ENCODE measurements at regions not wholly inside any gene's neighbourhood (a gene's known extent, or its start where the extent isn't known, plus 50 kb on each side); places are given as distances from the start of the nearest gene placed in this dataset.

- H3K27ac ChIP-seq: no peak overlapping the region
Measured at GRCh38 chr12:82124711-82125380, 233.3 kb downstream of the CCDC59 start.

GRCh38 chr12:82121545-82121944, 236.6 kb downstream of the CCDC59 start:
- H3K9me3 ChIP-seq: no peaks in the 10 kb centered on the region
- DNase-seq: no peak
- H3K4me3 ChIP-seq: no peak overlapping the region
- no peak for TF ChIP-seq CTCF (IDR thresholded peaks at IDR 0.05)
- TF ChIP-seq POLR2A (IDR thresholded peaks at IDR 0.05): no peak
- H3K4me1 ChIP-seq: no peaks in the 10 kb centered on the region
- H3K27me3 ChIP-seq: no peaks in the 10 kb centered on the region
- no peak overlapping the region for H3K27ac ChIP-seq
- H3K36me3 ChIP-seq: no peaks in the 10 kb centered on the region

More at GRCh38 chr12:82124711-82125380, 233.3 kb downstream of the CCDC59 start:
- H3K4me1 ChIP-seq: no peaks in the 10 kb centered on the region
- TF ChIP-seq POLR2A (IDR thresholded peaks at IDR 0.05) (no peak), CTCF (IDR thresholded peaks at IDR 0.05) (no peak)
- H3K36me3 ChIP-seq: no peaks in the 10 kb centered on the region
- no peaks in the 10 kb centered on the region for H3K9me3 ChIP-seq
- no peak overlapping the region for H3K4me3 ChIP-seq
- no peaks in the 10 kb centered on the region for H3K27me3 ChIP-seq
- no peak for DNase-seq

GRCh38 chr12:82120901-82121300, 237.3 kb downstream of the CCDC59 start:
- no peaks in the 10 kb centered on the region for H3K36me3 ChIP-seq
- TF ChIP-seq CTCF (IDR thresholded peaks at IDR 0.05) (no peak), POLR2A (IDR thresholded peaks at IDR 0.05) (no peak)
- DNase-seq: no peak
- no peaks in the 10 kb centered on the region for H3K9me3 ChIP-seq
- H3K27me3 ChIP-seq: no peaks in the 10 kb centered on the region
- H3K4me1 ChIP-seq: no peaks in the 10 kb centered on the region
- no peak overlapping the region for H3K27ac ChIP-seq
- H3K4me3 ChIP-seq: no peak overlapping the region

- H3K27me3 ChIP-seq: no peaks in the 10 kb centered on the region
- DNase-seq: no peak
- TF ChIP-seq POLR2A (IDR thresholded peaks at IDR 0.05): no peak
- TF ChIP-seq CTCF (IDR thresholded peaks at IDR 0.05): no peak
Measured at GRCh38 chr12:82109243-82109642, 248.9 kb downstream of the CCDC59 start.

GRCh38 chr12:82108615-82109014, 249.6 kb downstream of the CCDC59 start:
- Histone ChIP-seq H3K9me3 (no peaks in the 10 kb centered on the region), H3K36me3 (no peaks in the 10 kb centered on the region), H3K27ac (no peak overlapping the region), H3K4me3 (no peak overlapping the region), H3K4me1 (no peaks in the 10 kb centered on the region), H3K27me3 (no peaks in the 10 kb centered on the region)
- DNase-seq: no peak
- TF ChIP-seq POLR2A (IDR thresholded peaks at IDR 0.05): no peak
- TF ChIP-seq CTCF (IDR thresholded peaks at IDR 0.05): no peak

More at GRCh38 chr12:82109243-82109642, 248.9 kb downstream of the CCDC59 start:
- H3K9me3 ChIP-seq: no peaks in the 10 kb centered on the region
- no peak overlapping the region for H3K4me3 ChIP-seq
- no peak overlapping the region for H3K27ac ChIP-seq
- H3K36me3 ChIP-seq: no peaks in the 10 kb centered on the region
- no peaks in the 10 kb centered on the region for H3K4me1 ChIP-seq

- no peak overlapping the region for H3K4me3 ChIP-seq
- H3K27me3 ChIP-seq: no peaks in the 10 kb centered on the region
- no peaks in the 10 kb centered on the region for H3K9me3 ChIP-seq
- no peaks in the 10 kb centered on the region for H3K36me3 ChIP-seq
- no peaks in the 10 kb centered on the region for H3K4me1 ChIP-seq
- no peak for DNase-seq
- H3K27ac ChIP-seq: no peak overlapping the region
- TF ChIP-seq CTCF (IDR thresholded peaks at IDR 0.05): no peak
Measured at GRCh38 chr12:82099216-82099615, 259.0 kb downstream of the CCDC59 start.

Data from Peyer's patch (tissue), 4 donors.